Limb (tissue), 2 donors: ENCODE measurements at regions not wholly inside any gene's neighbourhood (a gene's known extent, or its start where the extent isn't known, plus 50 kb on each side); places are given as distances from the start of the nearest gene placed in this dataset.
"Not testable (repeated sequence)": the region's sequence is repeated elsewhere in the genome, so short reads cannot be mapped to it uniquely, and the experiment has no call there.

Experiments used
- DNase-seq, 2 donors: peaks; one replicate each; pipeline ENCODE4 v3.0.0-alpha.2; 2016; ENCODE audit errors: extremely low spot score in 2 of 2

DNA sequence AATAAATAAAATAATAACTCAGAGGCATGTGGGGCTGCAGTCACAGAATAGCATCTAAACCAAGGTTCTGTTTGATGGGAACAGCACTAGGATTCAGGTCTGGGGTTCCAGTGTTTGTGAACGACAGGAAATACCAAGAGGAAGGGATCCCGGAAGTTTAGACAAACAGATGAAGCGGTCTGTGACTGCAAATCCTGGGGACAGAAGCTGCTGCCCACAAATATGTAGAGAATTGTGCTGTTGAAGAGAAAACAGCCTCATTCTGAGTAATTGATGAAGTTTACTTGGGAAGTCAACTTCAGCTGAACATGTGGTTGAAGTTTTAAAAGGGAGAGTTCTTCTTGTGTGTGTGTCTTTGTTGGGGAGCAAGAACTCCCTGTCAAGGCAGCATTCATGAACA lies 98.4 kb upstream of the TBX5 start:
- DNase-seq = no peak

DNA sequence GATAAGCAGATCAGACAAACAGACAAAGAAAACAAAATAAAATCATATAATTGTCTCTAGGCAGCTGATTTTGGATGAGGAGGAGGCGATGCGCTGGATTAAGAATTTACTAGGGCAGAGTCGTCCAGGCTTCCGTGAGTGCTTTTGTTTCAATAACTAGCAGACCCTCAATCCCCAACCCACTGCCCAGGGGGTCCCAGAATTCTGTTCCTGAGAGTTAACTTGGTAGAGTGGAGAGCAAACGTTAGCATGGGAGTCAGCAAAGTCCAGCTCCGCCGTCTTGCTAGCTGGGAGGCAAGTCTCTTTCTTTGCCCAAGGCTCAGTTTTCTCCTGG lies 95.5 kb upstream of the TBX5 start:
- no peak for DNase-seq

DNA sequence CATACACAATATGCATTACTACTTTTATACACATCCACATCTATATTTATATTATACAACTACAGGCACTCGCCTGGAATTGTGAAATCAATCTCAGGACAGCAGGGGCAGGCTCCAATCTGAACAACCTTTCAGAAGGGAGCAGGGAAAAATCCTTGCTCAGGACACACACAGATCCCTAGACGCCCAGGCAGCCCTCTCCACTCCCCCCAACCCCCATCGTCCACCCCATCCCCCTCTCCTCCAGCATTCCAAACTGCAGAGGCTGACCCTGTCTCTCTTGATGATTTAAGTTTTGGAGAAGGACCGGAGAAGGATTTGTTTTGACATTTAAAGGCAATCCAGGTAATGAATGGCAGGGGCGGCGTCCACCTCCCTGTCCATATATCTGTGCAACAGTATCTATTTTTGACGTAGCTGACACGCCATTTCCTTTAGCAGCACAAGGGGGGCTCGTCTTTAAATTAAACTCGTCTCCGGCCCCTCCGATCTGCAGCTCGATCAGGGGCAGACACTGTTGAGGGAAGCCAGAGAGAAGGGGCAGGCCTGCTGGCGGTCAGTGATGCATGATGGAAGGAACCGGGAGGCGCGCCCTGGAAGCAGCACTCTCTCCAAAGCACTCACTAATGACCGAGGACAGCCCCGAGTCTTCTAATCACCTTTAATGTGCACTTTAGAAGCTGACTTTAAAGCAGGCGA lies 95.0 kb upstream of the TBX5 start:
- DNase-seq = no peak

DNA sequence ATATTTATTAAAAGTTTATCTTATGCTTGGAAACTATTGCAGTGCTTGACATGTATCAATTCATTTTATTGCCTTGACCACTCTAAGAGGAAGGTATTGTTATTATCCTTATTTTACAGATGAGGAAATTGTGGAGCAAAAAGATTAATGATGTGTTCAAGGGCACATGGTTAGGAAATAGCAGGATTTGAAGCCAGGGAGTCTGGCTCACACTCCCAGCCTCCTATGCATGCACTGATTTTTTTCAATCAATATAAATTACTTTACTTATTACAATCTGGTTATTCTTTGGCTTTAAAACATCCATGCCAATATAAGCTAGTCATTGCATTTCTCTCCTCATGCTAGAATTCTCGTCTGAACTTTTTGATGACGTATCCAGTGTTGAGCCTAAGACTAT lies 94.2 kb upstream of the TBX5 start:
- DNase-seq = no peak

DNA sequence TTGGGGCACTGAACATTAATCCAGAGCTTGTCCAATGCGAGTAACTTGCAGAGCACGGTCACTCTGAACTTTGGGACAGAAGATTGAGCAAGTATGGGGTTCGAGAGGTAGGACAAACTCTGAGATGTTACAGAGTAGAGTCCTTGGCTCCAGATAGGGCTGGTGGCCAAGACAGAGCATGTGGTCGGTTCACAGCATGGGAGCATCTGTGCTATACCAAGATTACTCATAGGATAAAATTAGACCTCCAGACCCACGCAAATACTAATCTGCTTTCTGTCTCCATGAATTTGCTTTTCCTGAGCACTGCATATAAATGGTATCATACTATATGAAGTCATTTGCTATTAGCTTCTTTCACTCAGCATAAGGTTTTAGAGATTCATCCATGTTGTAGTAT lies 93.4 kb upstream of the TBX5 start:
- no peak for DNase-seq

DNA sequence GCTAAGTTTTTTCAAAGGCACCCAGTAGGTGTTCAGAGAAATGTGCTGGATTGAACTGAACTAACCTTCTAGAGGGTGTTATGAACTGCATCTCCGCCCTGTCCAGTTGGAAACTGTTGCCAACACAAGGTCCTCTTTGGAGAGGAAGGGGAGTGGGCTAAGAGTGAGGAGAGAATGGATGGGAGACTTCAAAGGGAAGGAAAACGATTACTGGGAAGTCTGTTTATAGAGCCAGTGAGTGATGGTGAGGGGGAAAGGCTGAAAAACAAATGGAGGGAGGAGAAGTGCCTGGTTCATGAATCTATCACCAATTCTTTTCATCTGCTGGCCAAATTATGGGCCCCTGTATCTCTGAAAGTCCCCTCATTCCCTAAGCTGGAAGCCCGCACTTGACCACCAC lies 86.0 kb upstream of the TBX5 start:
- no peak for DNase-seq

DNA sequence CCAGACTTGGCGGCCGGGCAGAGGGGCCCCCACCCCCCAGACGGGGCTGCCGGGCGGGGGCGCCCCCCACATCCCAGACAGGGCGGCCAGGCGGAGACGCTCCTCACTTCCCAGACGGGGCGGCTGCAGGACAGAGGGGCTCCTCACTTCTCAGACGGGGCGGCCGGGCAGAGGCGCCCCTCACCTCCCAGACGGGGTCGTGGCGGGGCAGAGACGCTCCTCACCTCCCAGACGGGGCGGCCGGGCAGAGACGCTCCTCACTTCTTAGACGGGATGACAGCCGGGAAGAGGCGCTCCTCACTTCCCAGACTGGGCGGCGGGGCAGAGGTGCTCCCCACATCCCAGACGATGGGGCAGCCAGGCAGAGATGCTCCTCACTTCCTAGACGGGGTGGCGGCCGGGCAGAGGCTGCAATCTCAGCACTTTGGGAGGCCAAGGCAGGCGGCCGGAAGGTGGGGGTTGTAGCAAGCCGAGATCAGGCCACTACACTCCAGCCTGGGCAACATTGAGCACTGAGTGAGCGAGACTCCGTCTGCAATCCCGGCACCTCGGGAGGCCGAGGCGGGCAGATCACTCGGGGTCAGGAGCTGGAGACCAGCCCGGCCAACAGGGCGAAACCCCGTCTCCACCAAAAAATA lies 79.0 kb upstream of the TBX5 start:
- DNase-seq = not testable (repeated sequence)

DNA sequence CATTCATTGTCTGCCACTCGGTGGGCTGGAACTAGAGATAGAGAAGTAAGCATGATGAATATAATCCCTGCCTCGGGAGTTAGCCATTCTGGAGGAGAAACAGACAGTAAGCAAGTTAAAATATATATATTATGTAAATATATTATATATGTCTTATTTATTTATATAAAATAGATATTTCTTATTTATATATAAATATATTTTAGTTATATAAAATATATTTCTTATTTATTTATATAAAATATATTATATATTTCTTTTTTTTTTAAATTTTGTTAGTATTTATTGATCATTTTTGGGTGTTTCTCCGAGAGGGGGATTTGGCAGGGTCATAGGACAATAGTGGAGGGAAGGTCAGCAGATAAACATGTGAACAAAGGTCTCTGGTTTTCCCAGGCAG lies 78.1 kb upstream of the TBX5 start:
- no peak for DNase-seq

DNA sequence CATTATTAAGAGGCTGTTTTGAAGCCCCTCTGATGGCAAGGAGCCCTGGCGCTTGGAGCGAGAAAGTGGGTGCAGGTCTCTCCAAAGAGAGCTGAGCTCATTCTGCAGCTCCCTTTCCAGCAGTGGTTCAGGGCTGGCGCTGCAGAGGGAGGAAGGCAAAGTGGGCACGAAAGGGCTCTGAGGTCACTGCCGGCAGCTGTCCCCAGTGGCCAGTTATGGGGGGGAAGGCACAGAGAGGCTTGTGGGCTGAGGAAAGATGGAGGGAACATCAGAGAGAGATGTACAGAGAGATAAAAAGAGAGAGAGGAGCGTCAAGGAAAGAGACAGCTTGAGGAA lies 75.2 kb upstream of the TBX5 start:
- no peak for DNase-seq

DNA sequence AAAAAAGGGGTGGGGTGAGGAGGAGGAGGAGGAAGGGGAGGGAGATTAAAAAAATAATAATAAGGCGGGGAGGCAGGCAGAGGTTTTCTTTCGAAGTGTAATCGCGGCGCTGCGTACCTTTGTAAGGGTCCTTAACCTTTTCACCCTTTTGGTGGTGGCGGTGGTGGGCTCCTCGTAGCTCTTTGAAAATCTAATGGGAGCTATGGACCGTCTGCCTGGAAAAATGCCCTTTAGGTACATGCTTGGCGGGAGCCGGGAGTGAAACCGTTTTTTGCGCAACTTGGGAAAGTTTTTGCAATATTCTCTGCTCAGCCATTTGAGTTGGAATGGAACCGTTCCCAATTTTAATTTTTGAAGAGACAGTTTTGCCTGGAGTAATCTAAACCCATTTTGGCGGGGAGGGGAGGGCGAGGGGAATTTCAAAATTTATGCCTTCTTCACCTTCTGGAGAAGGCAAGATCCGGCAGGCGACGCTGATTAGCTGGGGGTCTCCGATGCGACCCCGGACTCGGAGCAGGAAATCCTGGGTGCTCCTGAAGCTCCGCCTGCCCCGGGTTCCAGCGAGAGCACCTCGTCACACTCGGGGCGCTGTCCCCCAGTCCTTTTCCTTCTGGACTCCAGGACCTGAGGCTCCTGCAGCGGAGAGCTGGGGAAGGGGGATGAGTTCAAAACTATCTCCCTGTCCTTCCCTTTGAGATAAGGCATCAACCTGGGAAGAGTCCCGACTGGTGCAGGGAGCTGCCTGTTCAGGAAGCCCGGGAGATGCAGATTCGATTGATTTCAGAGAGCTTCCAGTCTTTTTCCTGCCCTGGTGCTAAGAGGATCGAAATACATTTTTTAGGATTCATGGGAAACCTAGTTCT lies 74.6 kb upstream of the TBX5 start:
- DNase-seq = no peak

DNA sequence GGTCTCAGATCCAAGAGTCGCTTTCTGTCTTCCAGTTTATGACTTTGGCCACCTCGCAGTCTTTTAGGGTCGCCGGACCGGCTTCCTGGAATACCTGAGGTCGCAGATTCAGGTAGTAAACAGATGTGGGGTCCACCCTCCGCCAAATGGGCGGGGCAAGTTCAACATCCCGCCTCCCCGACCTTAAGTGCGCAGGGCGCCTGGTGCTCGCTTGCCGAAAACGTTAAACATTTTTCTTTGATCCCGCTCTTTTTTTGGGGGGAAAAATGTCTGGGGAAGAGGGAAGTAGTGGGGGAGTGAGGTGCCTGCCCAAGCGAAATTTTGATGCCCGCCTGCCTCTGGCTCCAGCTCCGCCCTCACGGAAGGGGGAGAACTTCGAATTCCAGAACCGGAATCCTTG lies 73.9 kb upstream of the TBX5 start:
- DNase-seq = peak in 1 of 2 donors; percentile 43

DNA sequence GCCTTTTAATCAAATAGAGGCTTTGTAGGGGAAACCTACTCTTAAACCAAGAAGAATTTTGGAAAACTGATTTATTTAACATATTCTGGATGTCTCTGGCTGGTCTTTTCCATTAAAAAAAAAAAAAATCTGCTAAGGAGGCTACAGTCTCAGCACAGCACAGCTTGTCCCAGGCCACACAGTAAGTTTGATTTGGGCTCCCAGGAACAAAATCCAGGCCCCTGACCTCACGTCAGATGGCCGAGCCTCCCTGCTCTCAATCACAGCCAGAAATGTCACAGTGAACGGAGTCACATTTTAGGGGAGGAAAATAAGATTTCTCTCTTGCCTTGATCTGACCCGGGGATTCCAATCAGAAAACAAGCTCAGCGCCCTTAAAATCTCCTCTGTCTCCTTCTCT lies 72.9 kb upstream of the TBX5 start:
- no peak for DNase-seq

DNA sequence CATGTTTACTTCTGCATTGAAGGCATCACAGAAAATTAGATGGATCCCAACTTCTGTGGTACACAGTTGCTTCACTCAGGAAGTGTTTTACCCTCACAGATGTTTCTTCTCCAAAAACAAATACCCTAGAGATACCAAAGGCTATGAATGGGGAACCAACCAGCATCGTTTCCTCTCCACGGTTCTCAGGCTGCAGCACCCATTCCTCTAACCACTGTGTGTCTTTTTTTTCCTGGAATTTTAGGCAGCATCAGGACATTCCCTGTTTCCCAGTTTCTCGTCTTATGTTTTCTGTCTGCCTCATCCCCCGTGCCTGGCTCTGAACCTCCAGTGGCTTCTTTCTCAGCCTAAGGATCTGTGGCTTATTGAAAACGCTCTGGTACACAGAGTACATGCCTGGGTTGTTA lies 72.0 kb upstream of the TBX5 start:
- no peak for DNase-seq

DNA sequence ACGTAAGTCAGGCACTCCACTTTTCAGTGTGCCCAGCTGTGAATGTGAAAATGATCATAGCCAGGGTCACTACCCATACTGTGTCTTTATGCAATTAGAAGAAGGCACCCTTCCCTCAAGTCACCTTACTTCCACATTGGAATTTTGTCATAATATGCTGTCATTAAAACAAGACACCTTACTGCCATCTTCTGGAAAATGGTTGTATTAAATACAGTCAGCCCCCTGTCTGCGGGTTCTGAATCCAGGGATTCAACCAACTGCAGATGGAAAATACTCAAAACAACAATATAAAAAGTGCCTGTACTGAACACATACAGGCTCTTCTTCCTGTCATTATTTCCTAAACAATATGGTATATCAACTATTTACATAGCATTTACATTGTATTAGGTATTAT lies 70.2 kb upstream of the TBX5 start:
- DNase-seq = peak in 1 of 2 donors; percentile 57

DNA sequence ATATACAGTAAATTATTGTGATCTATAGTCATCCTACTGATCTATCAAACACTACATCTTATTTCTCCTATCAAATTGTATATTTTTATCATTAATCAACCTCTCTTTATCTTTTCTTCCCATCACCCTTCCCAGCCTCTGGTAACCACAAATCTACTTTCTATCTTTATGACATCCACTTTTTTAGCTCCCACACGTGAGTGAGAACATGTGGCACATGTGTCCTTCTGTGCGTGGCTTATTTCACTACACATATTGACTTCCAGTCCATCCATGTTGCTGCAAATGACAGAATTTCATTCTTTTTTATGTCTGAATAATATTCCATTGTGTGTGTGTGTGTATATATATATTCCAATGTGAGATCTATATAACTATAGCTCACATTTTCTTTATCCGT lies 67.8 kb upstream of the TBX5 start:
- DNase-seq = no peak

DNA sequence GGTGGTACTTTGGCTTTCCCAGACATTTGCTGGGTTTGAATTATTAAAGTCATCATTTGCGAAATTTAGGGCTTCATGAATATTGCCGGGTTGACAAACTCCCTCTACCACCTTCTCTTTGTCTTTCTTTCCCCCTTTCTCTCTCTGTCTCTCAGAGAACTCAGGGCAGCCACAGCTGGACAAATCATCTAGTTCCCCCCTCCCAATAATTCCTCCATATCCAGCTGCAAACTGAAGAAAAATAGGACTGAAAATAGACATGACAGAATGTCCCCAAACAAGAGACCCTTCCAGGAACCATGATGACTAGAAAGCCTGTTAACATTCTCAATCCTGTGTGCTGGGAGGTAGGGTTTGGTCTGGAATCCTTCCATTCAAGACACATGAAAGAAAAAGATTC lies 67.1 kb upstream of the TBX5 start:
- DNase-seq = no peak

DNA sequence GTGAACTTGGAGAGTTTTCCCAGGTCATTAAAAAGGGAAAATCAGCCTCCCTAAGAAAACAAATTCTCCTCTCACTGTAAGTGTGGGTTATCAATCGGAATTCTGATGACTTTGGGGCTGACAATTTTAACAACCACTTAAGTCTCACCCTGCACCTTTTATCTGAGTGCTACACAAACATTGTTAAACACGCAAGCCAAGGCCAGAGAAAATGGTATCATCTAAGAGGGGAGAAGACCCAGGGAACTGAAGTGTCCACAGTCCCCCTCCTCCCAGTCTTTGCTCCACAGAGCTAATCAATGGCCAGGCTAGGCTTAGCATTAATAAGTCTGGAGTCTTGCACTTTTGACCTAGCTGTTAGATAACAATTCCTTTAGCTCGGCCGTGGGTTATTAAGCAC lies 51.7 kb upstream of the TBX5 start:
- no peak for DNase-seq
